ENCODE measurements at regions not wholly inside any gene's neighbourhood (a gene's known extent, or its start where the extent isn't known, plus 50 kb on each side); places are given as distances from the start of the nearest gene placed in this dataset.
"Not testable (repeated sequence)": the region's sequence is repeated elsewhere in the genome, so short reads cannot be mapped to it uniquely, and the experiment has no call there.

- intact Hi-C loops (cut with DNase I), result no loop called here
- Histone ChIP-seq H3K36me3 (no peaks in the 10 kb centered on the region), H3K9me3 (no peaks in the 10 kb centered on the region), H3K27ac (no peak overlapping the region), H3K27me3 (no peaks in the 10 kb centered on the region), H3K4me3 (no peak overlapping the region), H3K4me1 (no peaks in the 10 kb centered on the region)
- no peak for DNase-seq
- no peak for ATAC-seq
- TF ChIP-seq CTCF (IDR thresholded peaks at IDR 0.05), result no peak
These were observed 648.6 kb downstream of the C6orf118 start for GRCh38 chr6:164660781-164661180.

- DNase-seq, result no peak
These were observed 668.4 kb downstream of the C6orf118 start for GRCh38 chr6:164640956-164641355.

GRCh38 chr6:164628302-164628931, 681.0 kb downstream of the C6orf118 start:
- Histone ChIP-seq H3K4me1 (no peaks in the 10 kb centered on the region), H3K36me3 (no peaks in the 10 kb centered on the region), H3K4me3 (no peak overlapping the region), H3K27ac (no peak overlapping the region), H3K9me3 (no peaks in the 10 kb centered on the region), H3K27me3 (no peaks in the 10 kb centered on the region)
- intact Hi-C loops (cut with DNase I), result no loop called here
- no peak for ATAC-seq
- TF ChIP-seq CTCF (IDR thresholded peaks at IDR 0.05), result no peak
- DNase-seq, result no peak

More at GRCh38 chr6:164640956-164641355, 668.4 kb downstream of the C6orf118 start:
- intact Hi-C loops (cut with DNase I), result no loop called here
- no peaks in the 10 kb centered on the region for H3K9me3 ChIP-seq
- no peaks in the 10 kb centered on the region for H3K4me1 ChIP-seq
- H3K27ac ChIP-seq, result no peak overlapping the region
- no peaks in the 10 kb centered on the region for H3K36me3 ChIP-seq
- H3K27me3 ChIP-seq, result no peaks in the 10 kb centered on the region
- no peak overlapping the region for H3K4me3 ChIP-seq
- no peak for ATAC-seq
- no peak for TF ChIP-seq CTCF (IDR thresholded peaks at IDR 0.05)

GRCh38 chr6:164616917-164617524, 692.4 kb downstream of the C6orf118 start:
- intact Hi-C loops (cut with DNase I), result no loop called here
- no peaks in the 10 kb centered on the region for H3K4me1 ChIP-seq
- H3K27me3 ChIP-seq, result no peaks in the 10 kb centered on the region
- no peak for ATAC-seq
- DNase-seq, result no peak
- no peaks in the 10 kb centered on the region for H3K36me3 ChIP-seq
- H3K27ac ChIP-seq, result no peak overlapping the region
- H3K9me3 ChIP-seq, result no peaks in the 10 kb centered on the region
- TF ChIP-seq CTCF (IDR thresholded peaks at IDR 0.05), result no peak
- H3K4me3 ChIP-seq, result no peak overlapping the region

- H3K36me3 ChIP-seq, result no peaks in the 10 kb centered on the region
- no peak overlapping the region for H3K27ac ChIP-seq
- TF ChIP-seq CTCF (IDR thresholded peaks at IDR 0.05), result no peak
- no peaks in the 10 kb centered on the region for H3K9me3 ChIP-seq
- H3K4me3 ChIP-seq, result no peak overlapping the region
- no peak for ATAC-seq
- H3K27me3 ChIP-seq, result no peaks in the 10 kb centered on the region
- no peak for DNase-seq
- intact Hi-C loops (cut with DNase I), result no loop called here
- H3K4me1 ChIP-seq, result no peaks in the 10 kb centered on the region
These were observed 696.7 kb downstream of the C6orf118 start for GRCh38 chr6:164612751-164613150.

- H3K36me3 ChIP-seq; intact Hi-C loops (cut with DNase I); H3K27ac ChIP-seq; DNase-seq; H3K4me3 ChIP-seq; H3K9me3 ChIP-seq; H3K4me1 ChIP-seq; H3K27me3 ChIP-seq: not testable (repeated sequence)
- ATAC-seq, result peak; percentile 45
These were observed 698.5 kb downstream of the C6orf118 start for GRCh38 chr6:164610859-164611258.

- H3K36me3 ChIP-seq; intact Hi-C loops (cut with DNase I); H3K27ac ChIP-seq; H3K4me3 ChIP-seq; DNase-seq; ATAC-seq; H3K9me3 ChIP-seq; H3K4me1 ChIP-seq; H3K27me3 ChIP-seq: not testable (repeated sequence)
These were observed 707.0 kb downstream of the C6orf118 start for GRCh38 chr6:164602415-164602814.
